Dendritic cell treated with granulocyte-macrophage colony-stimulating factor and Interleukin-4, amounts not matched to agents 40 ng/mL and 50 ng/mL, for 4 days (primary cell): ENCODE measurements at regions not wholly inside any gene's neighbourhood (a gene's known extent, or its start where the extent isn't known, plus 50 kb on each side); places are given as distances from the start of the nearest gene placed in this dataset.

Experiments
- H3K27ac Mint-ChIP-seq: one replicate; pipeline ENCODE4 v1.8.0; 2022; ENCODE audit warnings: mild to moderate bottlenecking, mixed read lengths
- H3K27me3 Mint-ChIP-seq: one replicate; pipeline ENCODE4 v1.8.0; 2022; ENCODE audit warnings: mild to moderate bottlenecking, mixed read lengths
- H3K36me3 Mint-ChIP-seq: one replicate; pipeline ENCODE4 v1.8.0; 2022; ENCODE audit warnings: low read depth, mixed read lengths
- H3K4me1 Mint-ChIP-seq: one replicate; pipeline ENCODE4 v1.8.0; 2022; ENCODE audit warnings: low read depth, mixed read lengths
- H3K4me3 Mint-ChIP-seq: one replicate; pipeline ENCODE4 v1.8.0; 2022; ENCODE audit warnings: mild to moderate bottlenecking, moderate library complexity, mixed read lengths
- H3K9me3 Mint-ChIP-seq: one replicate; pipeline ENCODE4 v1.8.0; 2022; ENCODE audit warnings: mixed read lengths
- intact Hi-C: fragments of 100-400 bp; cut with micrococcal nuclease; formaldehyde crosslinking; loops from one replicate; pipeline ENCODE4 v1.15.0; 2022

DNA sequence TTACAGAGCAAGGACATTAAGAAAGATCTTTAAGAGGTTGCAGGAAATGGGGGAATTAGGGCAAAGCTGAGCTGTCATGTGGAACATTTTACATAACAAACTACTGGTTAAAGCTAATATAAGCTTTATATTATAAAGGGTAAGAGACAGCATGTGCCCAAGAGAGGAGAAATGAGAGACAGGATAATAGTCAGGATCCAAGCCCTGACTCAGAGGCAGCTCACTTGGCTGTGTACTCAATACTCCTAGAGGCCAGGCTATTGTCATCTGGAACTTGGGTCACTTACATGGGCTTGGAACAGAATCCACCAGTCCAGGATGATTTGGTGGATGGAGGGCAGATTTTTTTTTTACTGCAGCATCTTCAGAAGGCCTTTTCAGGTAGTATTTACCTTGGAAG lies 418.6 kb upstream of the ZMIZ1 start:
- peaks cover 7% of the 10 kb centered on the region for H3K4me1 Mint-ChIP-seq
- no peaks in the 10 kb centered on the region for H3K36me3 Mint-ChIP-seq
- H3K27ac Mint-ChIP-seq = no peak overlapping the region
- H3K4me3 Mint-ChIP-seq = no peak overlapping the region
- H3K9me3 Mint-ChIP-seq = no peaks in the 10 kb centered on the region
- intact Hi-C loops = no loop called here
- H3K27me3 Mint-ChIP-seq = peaks cover 42% of the 10 kb centered on the region

DNA sequence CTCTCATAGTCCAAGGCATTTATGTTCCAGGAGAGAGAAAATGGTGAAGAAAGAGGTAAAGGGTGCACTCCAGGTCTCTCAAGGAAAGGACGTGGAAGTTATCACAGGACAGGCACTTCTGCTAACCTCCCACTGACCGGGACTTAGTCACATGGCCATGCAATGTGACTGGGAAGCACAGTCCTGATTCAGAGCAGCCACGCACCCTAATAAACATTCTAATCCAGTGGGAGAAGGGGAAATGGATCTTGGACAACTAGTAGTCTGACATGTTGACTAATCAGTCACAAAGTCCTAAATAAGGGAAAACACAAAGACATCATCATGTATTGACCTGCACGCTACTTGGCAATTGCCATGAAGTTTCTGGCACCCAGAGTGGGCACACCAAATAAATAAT lies 417.5 kb upstream of the ZMIZ1 start:
- intact Hi-C loops = no loop called here
- Mint-ChIP-seq H3K9me3 (no peaks in the 10 kb centered on the region), H3K4me3 (no peak overlapping the region), H3K27ac (no peak overlapping the region), H3K27me3 (peaks cover 42% of the 10 kb centered on the region), H3K36me3 (no peaks in the 10 kb centered on the region), H3K4me1 (peaks cover 7% of the 10 kb centered on the region)

DNA sequence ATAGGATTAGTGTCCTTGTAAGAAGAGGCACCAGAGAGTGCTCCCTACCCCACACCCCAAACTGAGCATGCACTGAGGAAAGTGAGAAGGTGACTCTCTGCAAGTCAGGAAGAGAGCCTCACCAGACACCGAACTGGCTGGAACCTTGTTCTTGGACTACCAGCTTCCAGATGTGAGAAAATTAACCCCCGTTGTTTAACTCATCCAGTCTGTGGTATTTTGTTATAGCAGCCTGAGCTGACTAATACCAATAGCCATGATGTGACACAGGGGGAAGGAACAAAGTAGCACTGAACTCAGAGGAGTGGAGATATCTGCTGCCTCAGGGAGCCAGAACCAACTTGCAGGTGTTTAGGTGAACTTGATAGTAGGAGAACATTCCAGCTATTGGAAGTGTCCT lies 415.2 kb upstream of the ZMIZ1 start:
- intact Hi-C loops = no loop called here
- H3K4me1 Mint-ChIP-seq = peaks cover 7% of the 10 kb centered on the region

DNA sequence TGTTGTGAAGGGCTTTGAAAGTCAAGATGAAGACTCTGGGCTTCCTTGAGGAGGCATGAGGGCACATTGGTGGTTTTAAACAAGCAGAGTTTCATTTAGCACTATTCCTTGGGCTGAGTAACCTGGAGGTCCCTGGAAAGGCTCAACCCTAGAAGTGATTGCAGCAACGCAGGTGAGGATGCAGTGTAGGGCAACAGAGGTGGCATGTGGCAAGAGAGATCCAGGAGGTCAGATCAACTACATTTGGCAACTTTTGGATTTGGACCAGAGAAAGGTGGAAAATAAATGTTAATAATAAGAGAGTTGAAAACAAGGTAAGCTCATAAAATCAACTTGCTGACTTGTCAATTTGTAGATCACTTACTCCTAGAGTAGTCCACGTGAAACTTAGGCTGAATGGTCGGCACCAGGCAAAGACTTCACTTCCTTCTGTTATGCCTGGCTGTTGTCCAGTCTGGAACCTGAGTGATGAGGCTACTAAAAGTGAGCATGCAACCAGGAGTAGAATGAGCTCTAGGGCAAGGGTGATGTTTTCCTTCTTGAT lies 414.6 kb upstream of the ZMIZ1 start:
- H3K27ac Mint-ChIP-seq = no peak overlapping the region
- intact Hi-C loops = no loop called here
- no peaks in the 10 kb centered on the region for H3K36me3 Mint-ChIP-seq
- H3K4me1 Mint-ChIP-seq = peaks cover 7% of the 10 kb centered on the region
- peaks cover 34% of the 10 kb centered on the region for H3K27me3 Mint-ChIP-seq
- H3K4me3 Mint-ChIP-seq = no peak overlapping the region
- H3K9me3 Mint-ChIP-seq = no peaks in the 10 kb centered on the region

More for the DNA sequence above, 415.2 kb upstream of the ZMIZ1 start:
- no peak overlapping the region for H3K4me3 Mint-ChIP-seq
- H3K36me3 Mint-ChIP-seq = no peaks in the 10 kb centered on the region
- H3K9me3 Mint-ChIP-seq = no peaks in the 10 kb centered on the region
- peaks cover 34% of the 10 kb centered on the region for H3K27me3 Mint-ChIP-seq
- no peak overlapping the region for H3K27ac Mint-ChIP-seq

DNA sequence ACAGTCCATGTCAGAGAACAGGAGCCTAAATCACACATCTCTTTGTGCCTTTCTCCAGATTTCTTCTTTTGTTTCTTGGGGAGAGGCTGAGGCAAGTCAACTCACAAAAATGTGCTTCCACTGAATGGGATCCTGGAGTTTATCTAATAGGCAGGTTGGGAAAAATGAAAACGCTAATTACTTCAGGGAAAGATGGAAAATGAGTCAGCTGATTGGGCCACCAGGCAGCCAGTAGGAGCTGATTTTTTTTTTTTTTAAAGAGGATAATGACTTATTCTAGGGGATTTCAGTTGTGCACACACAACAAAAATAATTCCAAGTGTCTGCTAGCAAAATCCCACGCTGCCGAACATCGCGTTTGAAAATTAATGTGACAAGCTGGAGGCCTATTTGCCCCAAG lies 412.8 kb upstream of the ZMIZ1 start:
- intact Hi-C loops = loop anchor here (2.0 to 5.0 kb wide), 2 partner anchors 444 to 609 kb away; no protein-coding TSS in a partner anchor
- Mint-ChIP-seq H3K27me3 (peaks cover 23% of the 10 kb centered on the region), H3K4me3 (no peak overlapping the region), H3K4me1 (peaks cover 7% of the 10 kb centered on the region), H3K36me3 (no peaks in the 10 kb centered on the region), H3K27ac (no peak overlapping the region), H3K9me3 (no peaks in the 10 kb centered on the region)

DNA sequence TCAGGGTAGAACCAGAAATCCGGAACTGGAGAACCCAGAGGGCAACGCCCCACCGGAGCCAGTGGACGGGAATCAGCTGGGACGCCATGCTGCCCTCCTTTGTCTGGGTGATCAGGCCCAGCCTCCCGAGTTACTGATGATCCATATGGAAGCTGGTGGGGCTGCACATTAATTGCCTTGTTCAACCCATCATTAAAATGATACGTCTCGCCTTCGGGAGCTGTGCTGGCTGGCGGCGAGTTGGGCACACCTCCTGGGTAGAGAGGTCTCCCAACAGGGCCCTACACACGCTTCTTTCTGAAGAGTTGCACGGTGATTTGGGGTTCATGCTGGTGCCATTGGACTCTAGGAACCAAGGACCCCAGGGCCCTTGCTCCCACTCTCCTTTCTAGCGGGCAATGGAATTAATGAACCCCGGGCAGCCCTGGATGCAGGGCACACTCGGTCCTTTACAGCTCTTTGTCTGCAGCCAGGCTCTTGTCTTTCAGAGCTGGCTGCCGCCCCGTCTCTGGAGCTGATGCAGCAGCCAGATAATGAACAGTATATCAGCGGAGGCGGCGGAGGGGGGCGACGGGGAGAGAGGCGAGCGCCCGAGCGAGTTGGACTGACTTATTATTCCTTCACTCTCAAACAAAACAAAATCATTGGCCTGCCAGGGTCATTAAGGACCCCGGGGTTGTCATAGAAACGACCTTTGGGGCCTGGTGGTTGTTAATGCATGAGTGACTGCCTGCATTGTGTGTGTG lies 412.2 kb upstream of the ZMIZ1 start:
- peaks cover 2% of the 10 kb centered on the region for H3K4me1 Mint-ChIP-seq
- H3K36me3 Mint-ChIP-seq = no peaks in the 10 kb centered on the region
- intact Hi-C loops = loop anchor here (2.0 to 5.0 kb wide), 2 partner anchors 444 to 610 kb away; no protein-coding TSS in a partner anchor
- H3K9me3 Mint-ChIP-seq = no peaks in the 10 kb centered on the region
- H3K27me3 Mint-ChIP-seq = peaks cover 18% of the 10 kb centered on the region
- H3K27ac Mint-ChIP-seq = no peak overlapping the region
- no peak overlapping the region for H3K4me3 Mint-ChIP-seq

DNA sequence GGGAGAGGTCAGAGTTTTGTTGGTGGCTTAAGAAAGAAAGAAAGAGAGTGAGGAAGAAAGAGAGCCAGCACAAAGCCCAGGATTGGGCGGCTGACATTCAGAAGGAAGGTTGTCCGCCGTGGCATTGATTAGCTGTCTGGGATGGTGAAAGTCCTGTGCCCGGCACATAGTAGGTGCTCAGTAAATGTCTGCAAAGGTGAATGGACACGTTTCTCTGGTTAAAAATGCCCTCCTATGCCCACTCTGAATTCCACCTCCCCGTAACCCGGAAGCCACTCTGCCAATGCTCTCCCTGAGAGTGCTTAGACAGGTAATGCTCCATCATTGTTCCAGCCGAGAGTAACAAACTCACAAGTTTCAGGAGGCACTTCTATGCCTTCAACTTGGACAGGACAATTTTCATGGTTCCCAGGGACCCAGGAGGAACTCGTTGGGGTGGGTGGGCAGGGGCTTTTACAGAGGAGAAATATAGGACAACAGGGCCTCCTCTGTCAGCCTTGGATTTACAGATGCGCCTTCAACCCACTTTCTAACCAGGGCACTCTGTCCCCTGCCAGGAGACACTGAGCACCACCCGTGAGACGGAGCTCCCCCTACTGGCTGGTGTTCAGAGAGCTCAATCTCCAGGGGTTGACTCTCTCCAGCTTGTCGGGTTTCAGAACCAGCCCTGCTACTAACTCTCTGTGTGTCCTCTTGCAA lies 411.5 kb upstream of the ZMIZ1 start:
- H3K27ac Mint-ChIP-seq = no peak overlapping the region
- no peak overlapping the region for H3K4me3 Mint-ChIP-seq
- no peaks in the 10 kb centered on the region for H3K4me1 Mint-ChIP-seq
- intact Hi-C loops = loop anchor here (2.0 to 5.0 kb wide), 2 partner anchors 445 to 611 kb away; no protein-coding TSS in a partner anchor
- no peaks in the 10 kb centered on the region for H3K9me3 Mint-ChIP-seq
- no peaks in the 10 kb centered on the region for H3K36me3 Mint-ChIP-seq
- peaks cover 16% of the 10 kb centered on the region for H3K27me3 Mint-ChIP-seq

DNA sequence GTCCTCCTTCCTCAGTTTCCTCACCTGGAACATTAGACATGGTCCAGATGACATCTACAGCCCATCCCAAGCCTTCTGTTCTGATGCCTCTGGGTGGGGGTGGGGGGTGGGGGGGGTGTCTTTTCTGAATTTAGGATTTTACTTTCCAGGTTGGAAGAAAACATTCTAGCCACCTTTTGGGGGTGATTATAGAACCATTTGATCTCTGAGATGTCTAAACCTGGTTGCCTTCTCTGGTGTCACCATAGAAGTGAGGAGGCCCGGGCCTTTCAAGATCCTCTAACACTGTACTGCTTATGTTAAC lies 411.0 kb upstream of the ZMIZ1 start:
- intact Hi-C loops = loop anchor here (2.0 to 5.0 kb wide), 2 partner anchors 446 to 611 kb away; no protein-coding TSS in a partner anchor
- no peaks in the 10 kb centered on the region for H3K36me3 Mint-ChIP-seq
- no peak overlapping the region for H3K27ac Mint-ChIP-seq
- peaks cover 16% of the 10 kb centered on the region for H3K27me3 Mint-ChIP-seq
- H3K4me1 Mint-ChIP-seq = no peaks in the 10 kb centered on the region
- no peaks in the 10 kb centered on the region for H3K9me3 Mint-ChIP-seq
- no peak overlapping the region for H3K4me3 Mint-ChIP-seq

DNA sequence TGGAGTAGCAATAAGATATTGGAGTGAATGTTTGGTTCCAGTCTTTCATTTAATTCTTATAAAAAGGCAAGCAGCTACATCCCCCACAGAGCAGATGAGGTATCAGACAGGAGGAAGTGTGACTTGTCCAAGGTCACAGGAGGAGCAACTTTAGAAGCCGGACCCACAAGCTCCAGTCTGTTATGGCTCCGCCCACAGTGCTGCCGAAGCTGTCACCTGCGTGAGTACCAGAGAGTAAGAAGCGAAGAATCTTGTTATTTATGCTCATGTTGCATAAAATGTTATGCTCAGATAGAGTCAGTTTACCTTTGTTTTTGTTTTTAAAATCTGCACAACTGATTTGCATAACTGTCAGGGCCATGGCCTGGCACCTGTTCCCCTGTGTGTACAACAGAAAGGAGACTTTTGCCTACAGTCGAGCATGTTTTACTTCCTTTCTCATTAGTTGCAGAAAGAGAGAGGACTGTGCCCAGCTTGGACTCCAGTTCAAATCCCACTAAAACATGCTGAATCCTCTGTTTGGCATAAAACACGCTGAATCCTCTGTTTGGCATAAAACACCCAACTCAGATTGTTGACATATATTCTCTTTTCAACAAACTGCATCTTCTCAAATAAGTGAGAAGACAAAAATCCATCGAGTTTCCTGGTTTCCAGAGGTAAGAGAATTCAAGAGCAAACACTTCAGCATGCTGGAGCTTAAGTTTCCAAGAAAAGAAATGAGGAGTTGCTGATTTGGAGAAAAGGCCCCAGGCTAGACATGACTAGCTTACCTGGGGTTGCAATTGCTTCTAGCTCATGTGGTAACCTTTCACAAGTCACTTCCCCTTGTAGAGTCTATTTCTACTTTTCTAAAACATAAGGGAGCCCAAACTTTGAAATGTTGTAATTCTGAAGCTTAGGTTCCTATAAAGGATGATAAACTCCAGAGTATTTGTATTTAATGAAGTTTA lies 409.8 kb upstream of the ZMIZ1 start:
- H3K27me3 Mint-ChIP-seq = peaks cover 10% of the 10 kb centered on the region
- H3K4me1 Mint-ChIP-seq = no peaks in the 10 kb centered on the region

DNA sequence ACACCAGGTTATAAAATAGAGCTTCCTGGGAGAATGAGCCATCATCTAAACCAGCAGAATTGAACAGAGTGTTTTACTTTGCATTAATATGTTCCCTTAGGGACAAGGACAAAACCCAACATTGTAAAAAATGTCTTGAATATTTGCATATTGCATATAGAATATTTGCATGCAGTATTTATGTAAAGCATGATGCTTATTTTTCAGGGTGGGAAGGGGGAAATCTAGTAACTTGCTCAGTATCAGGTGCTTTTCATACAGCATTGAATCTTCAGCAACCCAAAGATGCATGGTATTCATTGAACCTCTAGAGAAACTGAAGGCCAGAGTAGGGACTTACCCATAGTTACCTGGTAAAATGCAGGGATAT lies 409.2 kb upstream of the ZMIZ1 start:
- Mint-ChIP-seq H3K36me3 (no peaks in the 10 kb centered on the region), H3K4me1 (no peaks in the 10 kb centered on the region), H3K9me3 (no peaks in the 10 kb centered on the region), H3K4me3 (no peak overlapping the region), H3K27ac (no peak overlapping the region), H3K27me3 (peaks cover 6% of the 10 kb centered on the region)
- intact Hi-C loops = loop anchor here (5.0 kb wide), 1 partner anchor 447 kb away; no protein-coding TSS in a partner anchor

More for the DNA sequence above, 409.8 kb upstream of the ZMIZ1 start:
- Mint-ChIP-seq H3K36me3 (no peaks in the 10 kb centered on the region), H3K27ac (no peak overlapping the region), H3K4me3 (no peak overlapping the region), H3K9me3 (no peaks in the 10 kb centered on the region)
- intact Hi-C loops = loop anchor here (5.0 kb wide), 1 partner anchor 447 kb away; no protein-coding TSS in a partner anchor

DNA sequence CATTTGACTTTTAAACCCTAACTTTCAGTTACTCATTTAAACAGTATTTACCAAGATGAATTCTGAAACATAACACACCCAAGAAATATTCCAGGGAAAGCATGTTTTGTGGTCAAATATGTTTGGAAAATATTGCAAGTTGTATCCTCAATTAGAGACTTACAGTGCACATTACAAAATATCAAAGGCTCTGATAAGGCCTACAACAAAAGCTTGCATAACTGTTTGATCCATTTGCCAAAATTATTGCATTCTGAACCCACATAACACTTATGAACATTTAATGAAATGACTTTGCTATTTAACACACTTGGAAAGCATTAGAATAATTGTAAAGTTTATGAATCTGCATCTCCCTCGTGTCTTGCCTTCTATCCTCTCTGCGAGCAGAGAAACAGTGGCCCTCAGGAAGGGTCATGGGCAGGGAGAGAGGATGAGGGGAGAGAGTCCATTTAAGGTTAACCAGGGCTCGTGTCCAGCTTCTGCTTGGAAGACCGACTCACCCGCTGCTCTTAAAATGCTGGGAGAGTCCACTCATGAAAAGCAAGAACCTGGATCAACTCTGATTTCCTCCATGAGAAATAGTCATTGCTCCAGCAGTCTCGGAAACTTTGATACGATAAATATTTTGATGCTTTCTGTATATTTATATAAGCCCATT lies 408.2 kb upstream of the ZMIZ1 start:
- H3K27ac Mint-ChIP-seq = no peak overlapping the region
- H3K4me1 Mint-ChIP-seq = no peaks in the 10 kb centered on the region
- H3K36me3 Mint-ChIP-seq = no peaks in the 10 kb centered on the region
- H3K27me3 Mint-ChIP-seq = peaks cover 4% of the 10 kb centered on the region
- no peak overlapping the region for H3K4me3 Mint-ChIP-seq
- H3K9me3 Mint-ChIP-seq = no peaks in the 10 kb centered on the region
- intact Hi-C loops = no loop called here

DNA sequence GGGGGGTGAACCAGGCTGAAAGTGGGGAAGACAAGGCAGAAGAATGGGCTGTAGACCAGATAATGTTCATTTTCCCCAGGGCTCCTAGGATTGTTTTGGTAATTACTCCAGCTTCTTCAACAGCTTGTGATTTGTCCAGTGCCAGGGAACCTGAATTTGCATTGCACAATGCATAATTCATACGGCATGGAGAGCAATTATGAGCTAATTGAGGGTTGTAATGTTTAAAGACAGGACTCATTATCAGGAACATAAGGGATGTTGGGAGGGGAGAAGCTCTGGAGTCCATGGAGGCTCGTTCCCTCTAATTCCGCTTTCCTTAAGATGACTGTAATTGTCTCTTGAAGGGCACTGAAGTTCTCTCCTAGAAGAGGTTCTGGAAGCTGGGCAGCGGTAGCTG lies 405.0 kb upstream of the ZMIZ1 start:
- Mint-ChIP-seq H3K4me1 (no peaks in the 10 kb centered on the region), H3K4me3 (no peak overlapping the region), H3K36me3 (no peaks in the 10 kb centered on the region), H3K27me3 (peaks cover 23% of the 10 kb centered on the region), H3K9me3 (no peaks in the 10 kb centered on the region), H3K27ac (no peak overlapping the region)
- intact Hi-C loops = loop anchor here (2.0 kb wide), 1 partner anchor 531 kb away; no protein-coding TSS in a partner anchor

DNA sequence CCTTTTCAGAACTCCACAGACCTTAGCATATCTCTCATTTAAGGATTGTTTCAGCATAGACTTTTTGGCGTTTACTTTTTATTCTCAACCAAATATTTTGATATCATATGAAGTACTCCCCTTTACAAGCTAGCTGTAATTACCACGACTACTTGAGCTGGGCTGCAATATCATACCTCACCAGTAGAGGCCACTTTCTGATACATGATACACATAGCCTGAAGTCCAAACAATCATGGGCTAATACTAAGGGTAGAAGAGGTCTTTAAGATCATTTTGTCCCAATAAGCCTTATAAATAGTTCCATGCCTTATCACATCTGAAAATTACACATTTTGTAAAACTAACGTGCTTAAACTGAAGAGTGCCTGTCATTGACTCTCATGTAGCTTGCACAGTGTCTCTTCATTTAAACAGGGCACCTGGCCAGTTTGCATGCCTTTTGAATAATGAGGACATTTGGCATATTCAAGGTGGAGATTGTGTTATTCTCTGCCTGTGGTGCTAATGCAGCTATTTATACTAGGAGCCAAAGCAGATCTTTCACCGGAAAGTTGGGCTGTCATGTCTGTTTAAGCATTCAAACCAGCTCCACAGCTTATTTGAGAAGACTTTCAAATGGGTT lies 403.7 kb upstream of the ZMIZ1 start:
- Mint-ChIP-seq H3K9me3 (no peaks in the 10 kb centered on the region), H3K4me1 (no peaks in the 10 kb centered on the region), H3K27ac (no peak overlapping the region), H3K27me3 (peaks cover 32% of the 10 kb centered on the region), H3K4me3 (no peak overlapping the region), H3K36me3 (no peaks in the 10 kb centered on the region)
- intact Hi-C loops = loop anchor here (2.0 kb wide), 1 partner anchor 530 kb away; no protein-coding TSS in a partner anchor
